ENCODE measurements at regions not wholly inside any gene's neighbourhood (a gene's known extent, or its start where the extent isn't known, plus 50 kb on each side); places are given as distances from the start of the nearest gene placed in this dataset.

DNA sequence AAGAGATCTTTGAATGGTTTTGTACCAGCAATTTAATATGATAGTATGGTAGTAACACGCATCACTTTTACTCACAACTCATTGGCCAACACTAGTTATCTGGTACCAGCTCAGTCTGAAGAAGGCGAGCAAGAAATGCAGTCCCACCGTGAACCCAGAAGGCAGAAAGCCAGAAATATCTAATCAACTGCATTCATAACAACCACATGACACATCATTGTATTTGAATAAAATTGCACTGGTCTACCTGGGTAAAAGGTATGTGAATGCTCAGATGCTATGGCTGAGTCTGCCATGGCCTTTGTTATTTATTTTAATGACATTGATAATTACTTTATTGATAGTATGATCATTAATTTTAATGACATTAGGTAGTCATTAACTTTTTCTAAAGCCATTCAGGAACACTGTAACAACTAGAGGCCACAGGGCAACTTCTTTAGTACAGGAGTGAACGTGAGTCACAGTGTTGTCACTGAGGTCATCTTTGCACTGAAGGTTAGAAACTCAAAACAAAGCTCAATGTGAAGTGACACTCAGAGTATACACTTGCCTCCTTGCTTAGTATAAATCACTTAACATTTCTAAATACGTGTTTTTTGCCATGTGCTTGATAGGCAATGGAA lies 475.6 kb upstream of the TNP1 start:
- ChIA-PET CTCF (no interaction called here), POLR2A (ENCODE audit: low non-redundant PET) (no interaction called here)
- intact Hi-C loops (cut with micrococcal nuclease; ENCODE audit: unreplicated experiment), result no loop called here
- H3K9me3 ChIP-seq (ENCODE audit: low read depth, low read length, poor library complexity, severe bottlenecking), result no peaks in the 10 kb centered on the region
- no peak overlapping the region for H3K4me3 ChIP-seq (ENCODE audit: low read depth, low read length, poor library complexity, severe bottlenecking)
- no TSS peak for BruUV-seq (replicated peaks)
- DNase-seq (ENCODE audit: low spot score), result no peak
- H3K27ac ChIP-seq (ENCODE audit: low read depth, low read length, poor library complexity, severe bottlenecking), result no peak overlapping the region
- peaks cover 48% of the 10 kb centered on the region for H3K4me1 ChIP-seq (ENCODE audit: insufficient read depth, low read length, poor library complexity, severe bottlenecking)
- no peaks in the 10 kb centered on the region for H3K27me3 ChIP-seq (replicated peaks; ENCODE audit: insufficient read depth, low read depth, low read length, poor library complexity)
- no peaks in the 10 kb centered on the region for H3K36me3 ChIP-seq (ENCODE audit: insufficient read depth, low read length, poor library complexity, severe bottlenecking)
- no peak for TF ChIP-seq EZH2 (IDR thresholded peaks at IDR 0.05; ENCODE audit: borderline replicate concordance, low read depth, low read length, poor library complexity, severe bottlenecking)
- TF ChIP-seq, protein P1, sequence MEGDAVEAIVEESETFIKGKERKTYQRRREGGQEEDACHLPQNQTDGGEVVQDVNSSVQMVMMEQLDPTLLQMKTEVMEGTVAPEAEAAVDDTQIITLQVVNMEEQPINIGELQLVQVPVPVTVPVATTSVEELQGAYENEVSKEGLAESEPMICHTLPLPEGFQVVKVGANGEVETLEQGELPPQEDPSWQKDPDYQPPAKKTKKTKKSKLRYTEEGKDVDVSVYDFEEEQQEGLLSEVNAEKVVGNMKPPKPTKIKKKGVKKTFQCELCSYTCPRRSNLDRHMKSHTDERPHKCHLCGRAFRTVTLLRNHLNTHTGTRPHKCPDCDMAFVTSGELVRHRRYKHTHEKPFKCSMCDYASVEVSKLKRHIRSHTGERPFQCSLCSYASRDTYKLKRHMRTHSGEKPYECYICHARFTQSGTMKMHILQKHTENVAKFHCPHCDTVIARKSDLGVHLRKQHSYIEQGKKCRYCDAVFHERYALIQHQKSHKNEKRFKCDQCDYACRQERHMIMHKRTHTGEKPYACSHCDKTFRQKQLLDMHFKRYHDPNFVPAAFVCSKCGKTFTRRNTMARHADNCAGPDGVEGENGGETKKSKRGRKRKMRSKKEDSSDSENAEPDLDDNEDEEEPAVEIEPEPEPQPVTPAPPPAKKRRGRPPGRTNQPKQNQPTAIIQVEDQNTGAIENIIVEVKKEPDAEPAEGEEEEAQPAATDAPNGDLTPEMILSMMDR (conservative IDR thresholded peaks at IDR 0.05; ENCODE audit: low read depth, low read length), result no peak

DNA sequence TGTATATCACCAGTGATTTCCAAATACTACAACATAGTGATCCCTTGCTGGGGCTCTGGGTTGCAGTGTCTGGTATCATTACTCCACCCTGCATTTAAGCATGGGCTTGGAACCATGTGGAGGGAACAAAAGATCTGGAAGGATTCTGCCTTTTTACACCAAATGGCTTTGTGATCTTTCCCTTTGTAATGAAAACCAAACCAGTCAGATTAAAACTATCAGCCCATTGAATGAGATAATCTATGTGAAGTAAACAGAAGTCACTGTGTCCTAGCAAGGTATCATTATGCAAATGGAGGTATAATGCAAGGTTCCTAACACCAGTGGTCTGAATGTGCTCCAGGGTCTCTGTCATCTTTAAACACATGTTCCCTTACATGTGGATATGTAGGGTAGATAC lies 474.7 kb upstream of the TNP1 start:
- POLR2A ChIA-PET (ENCODE audit: low non-redundant PET), result no interaction called here
- CTCF ChIA-PET, result no interaction called here
- no TSS peak for BruUV-seq (replicated peaks)
- no peaks in the 10 kb centered on the region for H3K9me3 ChIP-seq (ENCODE audit: low read depth, low read length, poor library complexity, severe bottlenecking)
- H3K27me3 ChIP-seq (replicated peaks; ENCODE audit: insufficient read depth, low read depth, low read length, poor library complexity), result no peaks in the 10 kb centered on the region
- peaks cover 50% of the 10 kb centered on the region for H3K4me1 ChIP-seq (ENCODE audit: insufficient read depth, low read length, poor library complexity, severe bottlenecking)
- no peak for DNase-seq (ENCODE audit: low spot score)
- TF ChIP-seq, protein P1 (conservative IDR thresholded peaks at IDR 0.05; ENCODE audit: low read depth, low read length), result no peak
- TF ChIP-seq EZH2 (IDR thresholded peaks at IDR 0.05; ENCODE audit: borderline replicate concordance, low read depth, low read length, poor library complexity, severe bottlenecking), result no peak
- no peak overlapping the region for H3K4me3 ChIP-seq (ENCODE audit: low read depth, low read length, poor library complexity, severe bottlenecking)
- no peaks in the 10 kb centered on the region for H3K36me3 ChIP-seq (ENCODE audit: insufficient read depth, low read length, poor library complexity, severe bottlenecking)
- intact Hi-C loops (cut with micrococcal nuclease; ENCODE audit: unreplicated experiment), result no loop called here
- H3K27ac ChIP-seq (ENCODE audit: low read depth, low read length, poor library complexity, severe bottlenecking), result no peak overlapping the region

DNA sequence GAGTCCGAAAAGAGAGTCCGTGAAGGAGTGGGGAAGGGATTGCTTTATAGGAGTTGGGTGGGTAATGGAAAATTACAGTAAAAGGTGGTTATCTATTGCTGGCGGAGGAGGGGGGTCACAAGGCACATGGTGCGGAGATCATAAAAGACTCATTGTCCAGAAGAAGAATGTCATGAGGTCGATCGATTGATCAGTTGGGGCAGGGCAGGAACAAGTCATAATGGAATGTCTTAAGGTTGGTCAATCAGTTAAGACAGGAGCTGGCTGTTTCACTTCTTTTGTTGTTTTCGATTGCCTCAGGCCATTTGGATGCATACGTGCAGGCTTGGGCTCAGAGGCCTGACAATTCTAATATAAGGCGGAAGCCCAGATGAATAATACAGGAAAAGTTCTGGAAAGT lies 473.0 kb upstream of the TNP1 start:
- Histone ChIP-seq H3K36me3 (ENCODE audit: insufficient read depth, low read length, poor library complexity, severe bottlenecking) (no peaks in the 10 kb centered on the region), H3K9me3 (ENCODE audit: low read depth, low read length, poor library complexity, severe bottlenecking) (no peaks in the 10 kb centered on the region), H3K27ac (ENCODE audit: low read depth, low read length, poor library complexity, severe bottlenecking) (no peak overlapping the region), H3K4me3 (ENCODE audit: low read depth, low read length, poor library complexity, severe bottlenecking) (no peak overlapping the region), H3K27me3 (replicated peaks; ENCODE audit: insufficient read depth, low read depth, low read length, poor library complexity) (no peaks in the 10 kb centered on the region), H3K4me1 (ENCODE audit: insufficient read depth, low read length, poor library complexity, severe bottlenecking) (peaks cover 49% of the 10 kb centered on the region)
- POLR2A ChIA-PET (ENCODE audit: low non-redundant PET), result no interaction called here
- CTCF ChIA-PET, result no interaction called here
- no peak for DNase-seq (ENCODE audit: low spot score)
- intact Hi-C loops (cut with micrococcal nuclease; ENCODE audit: unreplicated experiment), result no loop called here
- TF ChIP-seq, protein P1 (conservative IDR thresholded peaks at IDR 0.05; ENCODE audit: low read depth, low read length), result no peak
- TF ChIP-seq EZH2 (IDR thresholded peaks at IDR 0.05; ENCODE audit: borderline replicate concordance, low read depth, low read length, poor library complexity, severe bottlenecking), result no peak
- no TSS peak for BruUV-seq (replicated peaks)
